Kasumi-1 (cell line): ENCODE measurements at regions not wholly inside any gene's neighbourhood (a gene's known extent, or its start where the extent isn't known, plus 50 kb on each side); places are given as distances from the start of the nearest gene placed in this dataset.

Experiments used
- DNase-seq, 2 experiments: peaks; one replicate each; lab custom pipeline; 2025; lab: John Stamatoyannopoulos, UW

GRCh38 chr11:42593441-42593840 is 718.4 kb upstream of the API5 start:
- DNase-seq: no peak

GRCh38 chr11:42595876-42596275 is 715.9 kb upstream of the API5 start:
- no peak for DNase-seq

DNA sequence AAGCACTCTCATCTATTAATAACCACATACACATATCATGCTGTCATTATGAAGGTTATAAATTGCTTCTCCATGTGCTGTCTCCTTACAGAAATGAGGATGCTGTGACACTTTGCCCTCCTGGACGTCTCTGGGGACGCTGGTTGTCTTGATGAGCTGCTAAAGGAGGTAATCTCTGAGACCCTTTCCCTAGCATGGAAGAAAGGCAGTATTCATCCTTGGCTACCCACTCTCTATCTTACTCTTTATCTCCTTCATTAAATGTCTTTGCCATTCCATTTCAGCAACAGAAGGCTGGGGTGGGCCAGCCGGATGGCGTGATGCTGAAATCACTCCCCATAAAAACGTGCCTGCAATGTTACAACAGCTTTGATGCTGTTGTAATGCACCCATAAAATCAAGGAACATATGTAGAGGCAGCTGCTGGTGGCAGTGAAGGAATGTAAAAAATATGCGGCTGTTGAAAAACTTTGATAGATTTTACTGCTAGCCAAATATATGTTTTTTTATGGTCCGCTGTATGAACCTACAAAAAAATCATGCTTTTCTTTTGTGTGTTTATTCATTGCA is 715.1 kb upstream of the API5 start:
- no peak for DNase-seq

DNA sequence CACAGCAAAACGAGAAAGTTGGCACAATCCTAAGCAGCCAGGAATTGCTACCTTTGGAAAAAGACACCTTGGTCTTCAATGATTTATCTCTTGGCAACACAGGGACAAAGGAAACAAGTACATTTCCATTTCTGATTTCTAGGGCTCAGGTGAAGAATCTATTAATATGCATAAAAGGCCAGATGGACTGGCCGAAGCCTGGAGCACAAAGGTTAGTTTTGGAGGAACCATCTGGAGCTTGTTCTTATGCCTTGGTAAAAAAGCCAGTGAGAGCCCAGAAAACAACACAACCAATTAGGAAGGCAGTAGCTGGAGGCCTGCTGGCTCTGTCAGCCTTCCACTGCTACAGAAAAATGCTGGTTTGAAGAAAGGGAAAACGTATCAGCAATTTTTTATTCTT is 713.5 kb upstream of the API5 start:
- no peak for DNase-seq

GRCh38 chr11:42620796-42621195 is 691.0 kb upstream of the API5 start:
- DNase-seq: no peak

GRCh38 chr11:42625757-42626665 is 685.8 kb upstream of the API5 start:
- no peak for DNase-seq

- peak; percentile 33 to 48 for DNase-seq
Observed at GRCh38 chr11:42631220-42631843, 680.5 kb upstream of the API5 start.

DNA sequence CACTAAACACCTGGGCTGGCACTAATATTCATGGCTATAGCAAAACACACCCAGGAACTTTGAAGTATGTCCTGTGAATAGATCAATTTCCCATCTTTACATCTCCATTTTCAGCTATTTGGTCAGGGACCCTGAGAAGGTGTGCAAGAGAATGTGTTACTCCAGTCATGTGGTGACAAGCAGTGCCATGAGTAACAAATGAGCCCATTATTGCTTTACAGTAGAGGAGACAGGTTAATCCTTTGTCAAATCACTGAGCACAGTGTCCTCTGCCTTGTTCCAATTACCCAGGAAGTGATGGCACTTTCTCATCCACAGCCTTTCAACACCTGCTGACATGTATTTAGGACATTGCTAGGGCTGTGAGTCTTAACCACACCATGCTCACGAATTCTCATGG is 664.8 kb upstream of the API5 start:
- DNase-seq: no peak

GRCh38 chr11:42647993-42648392 is 663.8 kb upstream of the API5 start:
- no peak for DNase-seq

GRCh38 chr11:42651621-42652020 is 660.2 kb upstream of the API5 start:
- DNase-seq: no peak

GRCh38 chr11:42657169-42657568 is 654.6 kb upstream of the API5 start:
- DNase-seq: no peak

- no peak for DNase-seq
Observed at GRCh38 chr11:42661942-42662341, 649.9 kb upstream of the API5 start.

DNA sequence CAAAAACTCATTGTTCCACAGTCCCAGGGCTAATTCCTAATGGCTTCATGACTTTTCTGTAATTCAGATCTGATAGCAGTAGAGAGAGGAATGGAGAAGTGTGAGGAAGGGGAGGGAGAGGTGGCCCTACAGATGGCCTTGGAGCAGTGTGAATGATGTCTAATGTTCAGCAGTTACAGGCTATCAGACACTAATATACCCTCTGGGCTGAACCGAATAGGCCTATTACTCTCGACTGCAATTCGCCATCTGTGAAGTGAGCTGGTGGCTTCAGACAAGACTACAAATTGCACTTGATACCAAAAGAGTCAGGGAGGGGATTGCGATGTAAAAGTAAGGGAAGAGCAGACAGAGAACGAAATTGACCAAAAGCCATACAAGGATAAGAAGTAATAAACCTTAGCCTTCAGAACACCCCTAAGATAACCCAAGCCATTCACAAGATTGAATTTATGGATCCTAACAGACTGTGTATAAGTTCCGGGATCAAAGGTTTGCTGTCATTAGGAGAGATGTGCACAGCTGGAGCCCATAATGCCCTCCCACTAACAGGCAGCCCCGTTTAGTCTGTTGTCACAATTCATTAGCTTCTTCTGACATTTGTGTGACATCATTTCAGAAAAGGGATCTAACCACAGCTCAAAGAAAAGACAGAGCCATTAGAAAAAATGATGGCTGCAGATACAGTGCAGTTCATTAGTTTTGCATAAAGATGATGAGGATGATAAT is 642.4 kb upstream of the API5 start:
- no peak for DNase-seq

GRCh38 chr11:42674436-42674835 is 637.4 kb upstream of the API5 start:
- no peak for DNase-seq

DNA sequence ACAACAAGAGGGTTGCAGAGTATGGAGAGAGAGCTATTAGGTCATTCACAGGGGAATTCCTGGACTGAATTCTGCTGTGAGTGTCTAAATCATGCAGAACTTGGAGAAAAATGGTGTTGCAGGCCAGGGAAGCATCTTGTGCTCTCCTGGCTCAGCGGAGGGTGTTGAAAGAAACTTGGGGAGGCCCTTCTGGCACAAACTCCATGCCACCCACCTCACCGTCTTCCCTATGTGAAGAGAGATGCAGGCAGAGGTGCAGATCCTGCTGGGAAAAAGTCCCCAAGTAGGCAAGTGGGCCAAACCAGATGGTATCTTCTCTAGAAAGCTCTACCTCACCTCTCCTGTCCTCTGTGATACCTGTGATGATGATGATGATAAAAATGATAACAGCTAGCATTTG is 604.3 kb upstream of the API5 start:
- DNase-seq: no peak

GRCh38 chr11:42709216-42709615 is 602.6 kb upstream of the API5 start:
- DNase-seq: no peak

GRCh38 chr11:42713279-42713678 is 598.5 kb upstream of the API5 start:
- no peak for DNase-seq

DNA sequence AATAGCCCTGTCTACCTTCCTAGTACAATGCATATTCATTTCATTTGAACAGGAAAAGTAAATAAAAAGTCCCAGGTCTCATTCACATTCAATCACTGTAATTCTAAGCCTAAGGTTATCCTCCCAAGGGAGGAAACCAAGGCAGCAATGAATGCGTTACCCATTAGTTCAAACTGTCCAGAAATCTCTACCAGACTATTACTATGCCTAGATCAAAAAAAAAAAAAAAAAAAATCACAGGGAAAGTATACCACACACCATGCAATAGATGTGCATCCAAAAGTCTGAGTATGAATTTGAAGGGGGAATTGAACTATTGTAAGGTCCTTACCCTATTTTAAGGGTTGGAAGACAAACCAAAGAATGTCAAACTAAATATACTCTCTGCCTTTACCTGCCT is 598.0 kb upstream of the API5 start:
- no peak for DNase-seq

DNA sequence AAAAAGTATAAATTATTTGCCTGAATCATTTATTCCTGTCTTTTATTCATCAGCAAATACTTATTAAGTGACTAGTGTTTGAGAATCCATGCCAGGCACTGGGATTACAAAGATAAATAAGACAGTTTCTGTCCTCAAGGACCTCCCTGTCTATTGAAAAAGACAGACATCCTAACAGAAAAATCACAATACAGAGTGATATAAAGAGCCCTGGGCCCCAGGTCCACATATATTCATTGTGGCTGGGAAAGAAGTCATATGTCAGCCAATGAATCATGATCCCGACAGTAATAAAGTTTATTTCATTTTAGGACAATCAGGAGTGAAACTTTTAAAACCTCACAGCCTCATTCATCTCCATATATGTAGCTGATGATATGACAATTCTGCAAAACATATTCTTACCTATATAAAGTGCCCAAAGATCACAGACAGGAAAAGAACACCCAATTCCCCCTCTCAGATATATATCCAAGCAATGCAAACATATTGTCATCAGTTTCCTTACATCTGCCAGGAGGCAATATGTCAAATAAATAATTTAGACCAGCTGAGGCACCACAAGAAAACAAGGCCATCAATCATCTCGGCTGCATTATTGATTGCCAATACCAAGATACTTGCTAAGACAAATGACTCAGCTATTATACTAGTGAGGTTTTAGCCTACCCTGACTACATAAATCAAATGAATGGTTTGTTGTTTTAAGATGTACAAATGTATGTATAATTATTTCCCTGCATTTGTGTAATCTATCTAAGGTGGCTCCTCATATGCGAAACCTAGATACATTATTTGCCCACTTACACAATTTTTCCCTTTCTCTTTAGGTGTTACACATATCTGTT is 590.9 kb upstream of the API5 start:
- no peak for DNase-seq

GRCh38 chr11:42727879-42728278 is 583.9 kb upstream of the API5 start:
- DNase-seq: no peak

DNA sequence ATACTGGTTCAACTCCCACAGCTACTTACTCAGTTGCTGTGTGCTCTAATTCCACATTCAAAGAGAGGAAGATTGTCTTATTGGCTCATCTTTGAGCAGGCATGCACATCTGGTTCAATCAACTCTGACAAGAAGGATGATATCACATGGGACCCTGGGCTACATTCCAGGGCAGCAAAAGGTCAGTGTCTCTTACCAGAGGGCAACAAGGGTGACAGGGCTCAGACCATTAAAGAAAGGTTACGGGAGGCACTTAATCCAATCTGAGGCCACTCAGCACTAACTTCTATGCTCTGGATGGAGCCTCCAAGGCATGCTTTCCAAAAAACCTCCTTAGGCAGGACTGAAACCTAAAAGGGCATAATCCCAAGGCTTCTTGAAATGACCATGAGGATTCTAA is 549.4 kb upstream of the API5 start:
- no peak for DNase-seq

GRCh38 chr11:42764936-42765335 is 546.9 kb upstream of the API5 start:
- DNase-seq: no peak
